Stimulated activated CD4-positive, alpha-beta T cell treated with anti-CD3 and anti-CD28 coated beads, Interleukin-12 subunit alpha, Interleukin-12 subunit beta, amount 100 ng/mL, for 48 hours (primary cell): ENCODE measurements at regions not wholly inside any gene's neighbourhood (a gene's known extent, or its start where the extent isn't known, plus 50 kb on each side); places are given as distances from the start of the nearest gene placed in this dataset.
A peak's percentile ranks its signal among the peaks of the same experiment; 100 is the strongest.

Experiments
- DNase-seq, 3 donors: peaks; one replicate each; pipeline ENCODE4 v3.0.0-alpha.2; 2020; ENCODE audit warnings: low read depth in 2 of 3, low spot score in 1 of 3

- DNase-seq: no peak
Measured at GRCh38 chr13:99861771-99862170, 109.8 kb downstream of the ZIC5 start.

- DNase-seq: no peak
Measured at GRCh38 chr13:99860745-99861144, 110.8 kb downstream of the ZIC5 start.

GRCh38 chr13:99859178-99860177, 112.1 kb downstream of the ZIC5 start:
- DNase-seq: peak; percentile 70 to 72 (median 71)

GRCh38 chr13:99857738-99858137, 113.8 kb downstream of the ZIC5 start:
- no peak for DNase-seq

- DNase-seq: no peak
Measured at GRCh38 chr13:99855526-99856420, 115.8 kb downstream of the ZIC5 start.

GRCh38 chr13:99854366-99854765, 117.2 kb downstream of the ZIC5 start:
- no peak for DNase-seq

- no peak for DNase-seq
Measured at GRCh38 chr13:99847318-99847750, 124.2 kb downstream of the ZIC5 start.

GRCh38 chr13:99845161-99845874, 126.2 kb downstream of the ZIC5 start:
- DNase-seq: no peak

- no peak for DNase-seq
Measured at GRCh38 chr13:99844421-99844820, 127.1 kb downstream of the ZIC5 start.

GRCh38 chr13:99843872-99844271, 127.7 kb downstream of the ZIC5 start:
- DNase-seq: no peak

GRCh38 chr13:99842405-99842804, 129.2 kb downstream of the ZIC5 start:
- DNase-seq: no peak

- no peak for DNase-seq
Measured at GRCh38 chr13:99836291-99836690, 135.3 kb downstream of the ZIC5 start.

GRCh38 chr13:99835442-99835841, 136.1 kb downstream of the ZIC5 start:
- no peak for DNase-seq

- no peak for DNase-seq
Measured at GRCh38 chr13:99834246-99834645, 137.3 kb downstream of the ZIC5 start.

- DNase-seq: no peak
Measured at GRCh38 chr13:99832347-99832746, 139.2 kb downstream of the ZIC5 start.

- DNase-seq: no peak
Measured at GRCh38 chr13:99830931-99831330, 140.6 kb downstream of the ZIC5 start.

- DNase-seq: no peak
Measured at GRCh38 chr13:99829593-99830239, 141.9 kb downstream of the ZIC5 start.

- no peak for DNase-seq
Measured at GRCh38 chr13:99829161-99829560, 142.4 kb downstream of the ZIC5 start.

- DNase-seq: no peak
Measured at GRCh38 chr13:99828735-99829134, 142.8 kb downstream of the ZIC5 start.

- DNase-seq: no peak
Measured at GRCh38 chr13:99828123-99828522, 143.4 kb downstream of the ZIC5 start.
